GF-D8 (cell line): ENCODE measurements at regions not wholly inside any gene's neighbourhood (a gene's known extent, or its start where the extent isn't known, plus 50 kb on each side); places are given as distances from the start of the nearest gene placed in this dataset.

Experiments
- DNase-seq: peaks from one replicate; lab custom pipeline; 2025; lab: John Stamatoyannopoulos, UW

GRCh38 chr6:80457439-80457933 lies 351.0 kb downstream of the BCKDHB start:
- no peak for DNase-seq

DNA sequence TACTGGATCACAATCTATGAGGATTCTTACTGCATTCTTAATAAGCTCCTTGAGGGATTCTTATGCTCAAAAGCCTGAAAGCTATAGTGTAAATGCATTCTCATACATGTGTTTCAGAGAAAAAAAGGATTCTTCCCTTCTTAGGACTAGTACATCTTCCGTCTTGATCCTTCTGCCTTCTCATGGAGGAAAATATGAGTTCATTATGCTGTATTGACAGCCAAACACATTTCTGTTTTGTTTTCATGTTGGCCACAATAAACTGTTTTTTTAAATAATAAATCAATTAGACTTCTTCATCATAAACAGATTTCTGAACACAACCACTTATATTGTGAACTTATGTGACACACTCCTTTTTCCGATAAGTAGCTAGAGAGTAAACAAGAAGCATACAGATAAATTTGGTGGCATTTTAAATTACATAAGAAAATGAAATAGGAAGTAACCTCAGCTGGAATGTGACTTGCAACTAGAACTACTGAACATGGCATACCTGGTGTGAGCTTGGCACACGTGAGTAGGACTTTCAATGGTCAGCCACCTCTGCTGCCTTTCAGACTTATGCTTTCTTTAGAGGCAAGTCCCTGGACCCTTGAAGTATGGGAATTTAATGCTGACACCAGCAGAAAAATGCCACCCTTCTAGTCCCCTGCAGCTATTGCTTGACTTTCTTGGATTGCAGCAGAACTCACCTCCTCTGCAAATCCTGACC lies 350.4 kb downstream of the BCKDHB start:
- no peak for DNase-seq

DNA sequence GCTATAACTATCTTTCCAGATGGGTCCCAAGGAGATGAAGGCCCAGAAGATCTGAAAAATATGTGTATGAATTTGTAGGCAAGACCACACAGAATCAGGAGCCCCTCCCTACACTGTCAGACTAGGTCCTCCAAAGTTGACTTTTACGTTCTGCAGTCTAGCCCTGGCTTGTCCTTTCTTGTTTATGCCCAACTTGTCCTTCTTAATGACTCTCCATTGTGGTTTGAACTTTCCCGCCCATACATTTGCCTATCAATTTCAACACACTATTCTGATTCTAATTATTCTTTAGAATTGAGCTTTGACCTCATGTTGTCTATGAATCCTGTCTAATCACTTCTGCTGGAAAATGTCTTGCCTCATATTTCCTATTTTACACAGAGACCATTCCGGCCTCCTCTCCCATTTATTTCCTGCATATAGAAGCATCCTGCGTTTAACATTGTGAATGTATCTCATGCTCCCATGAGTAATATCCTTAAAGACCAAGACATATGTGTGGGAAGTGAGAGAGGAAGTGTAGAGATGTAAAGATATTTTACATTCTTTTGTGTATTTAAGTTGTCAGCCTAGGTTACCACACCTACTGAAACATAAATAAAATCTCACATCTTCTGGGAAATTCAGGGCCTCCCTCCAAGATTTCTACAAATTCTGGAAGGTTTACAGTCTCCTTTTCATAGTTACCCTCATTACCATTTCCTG lies 348.3 kb downstream of the BCKDHB start:
- DNase-seq: no peak

- DNase-seq: no peak
These were observed 347.7 kb downstream of the BCKDHB start for GRCh38 chr6:80454197-80454596.

GRCh38 chr6:80449726-80450125 lies 343.3 kb downstream of the BCKDHB start:
- no peak for DNase-seq

- DNase-seq: no peak
These were observed 340.1 kb downstream of the BCKDHB start for GRCh38 chr6:80446454-80447045.

- DNase-seq: no peak
These were observed 339.3 kb downstream of the BCKDHB start for GRCh38 chr6:80445751-80446150.

DNA sequence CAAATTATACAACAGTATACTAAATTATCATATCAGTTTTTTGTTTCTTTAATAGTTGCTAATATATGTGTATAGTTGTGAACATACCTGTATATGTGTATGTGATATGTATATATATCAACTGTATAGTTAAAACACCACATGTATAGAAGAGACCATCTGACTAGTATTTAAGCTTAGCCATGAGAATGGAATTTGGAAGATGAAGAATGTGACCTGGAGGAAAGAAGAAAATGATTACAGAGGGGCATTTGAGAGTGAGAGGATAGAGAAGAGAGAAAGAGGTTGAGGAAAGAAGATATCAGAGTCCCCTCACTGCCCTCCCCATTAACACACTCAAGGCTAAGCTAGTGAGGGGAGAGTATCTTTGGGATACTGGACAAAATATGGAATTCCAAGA lies 335.9 kb downstream of the BCKDHB start:
- no peak for DNase-seq

DNA sequence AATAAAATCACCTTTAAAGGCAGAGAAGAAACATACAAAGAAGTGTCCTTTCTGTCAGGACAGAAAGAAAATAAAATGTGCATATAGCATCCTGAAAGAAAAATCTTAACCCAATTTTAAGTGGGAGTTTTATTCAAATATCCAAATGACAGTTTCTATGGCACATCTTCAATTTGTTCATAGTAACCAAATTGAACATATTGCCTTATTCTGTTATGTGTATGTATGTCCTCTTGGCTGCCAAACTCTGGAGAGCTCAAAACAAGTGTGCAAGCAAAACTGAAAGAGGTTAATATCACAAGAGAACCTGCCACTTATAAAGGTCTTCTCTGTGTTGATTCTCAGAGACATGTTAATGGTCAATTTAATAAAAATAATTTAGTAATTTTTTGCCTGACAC lies 334.7 kb downstream of the BCKDHB start:
- no peak for DNase-seq

- DNase-seq: no peak
These were observed 334.1 kb downstream of the BCKDHB start for GRCh38 chr6:80440496-80441115.

- no peak for DNase-seq
These were observed 333.4 kb downstream of the BCKDHB start for GRCh38 chr6:80439721-80440470.

DNA sequence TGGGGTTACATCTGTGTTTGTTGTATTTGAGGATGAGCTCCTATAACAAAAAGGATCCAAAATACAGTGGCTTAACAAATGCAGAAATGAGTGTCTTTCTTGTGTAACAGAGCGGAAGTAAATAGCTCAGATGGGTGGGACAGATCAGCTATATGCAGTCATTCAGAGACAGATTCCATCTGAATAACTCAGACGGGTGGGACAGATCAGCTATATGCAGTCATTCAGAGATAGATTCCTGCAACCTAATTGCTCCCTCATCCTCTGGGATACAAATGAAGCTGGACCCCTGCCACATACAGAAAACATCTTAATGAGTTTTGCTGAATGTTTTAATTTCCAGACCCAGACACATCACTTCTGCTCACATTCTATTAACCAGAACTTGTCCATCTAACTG lies 332.3 kb downstream of the BCKDHB start:
- no peak for DNase-seq

- no peak for DNase-seq
These were observed 331.3 kb downstream of the BCKDHB start for GRCh38 chr6:80437801-80438200.

GRCh38 chr6:80437221-80437620 lies 330.8 kb downstream of the BCKDHB start:
- DNase-seq: no peak

- DNase-seq: no peak
These were observed 330.2 kb downstream of the BCKDHB start for GRCh38 chr6:80436663-80437062.

GRCh38 chr6:80435457-80435856 lies 329.0 kb downstream of the BCKDHB start:
- DNase-seq: no peak

DNA sequence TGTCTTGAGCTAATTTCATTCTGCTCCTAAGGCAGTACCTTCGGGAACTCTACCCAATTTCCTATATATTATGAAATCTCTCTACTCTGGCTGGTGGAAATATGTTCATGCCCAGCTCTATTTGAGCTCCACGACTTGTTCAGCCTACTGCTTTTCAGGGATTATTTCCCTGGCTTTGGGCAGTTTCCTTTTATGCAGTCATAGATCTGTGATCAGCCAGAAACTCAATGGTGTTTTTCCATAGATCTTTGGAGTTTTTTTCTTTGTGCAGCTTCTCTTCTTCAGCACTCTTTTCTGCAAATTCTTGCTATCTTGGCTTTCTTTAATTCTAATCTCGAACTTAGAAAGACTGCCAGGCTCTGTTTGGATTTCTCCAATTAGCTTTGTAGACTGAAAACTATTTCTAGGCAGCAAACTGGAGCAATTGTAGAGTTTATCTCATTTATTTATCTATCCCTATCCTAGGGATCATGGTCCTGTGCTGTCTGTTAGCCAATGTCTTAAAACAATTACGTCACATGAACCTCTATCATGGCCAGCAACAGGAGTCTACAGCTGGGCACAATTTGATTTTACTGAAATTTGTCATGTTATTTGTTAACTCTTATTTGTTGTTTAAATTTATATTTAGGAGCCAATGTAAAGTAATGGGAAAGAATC lies 328.4 kb downstream of the BCKDHB start:
- no peak for DNase-seq

- DNase-seq: no peak
These were observed 327.2 kb downstream of the BCKDHB start for GRCh38 chr6:80433673-80434025.

DNA sequence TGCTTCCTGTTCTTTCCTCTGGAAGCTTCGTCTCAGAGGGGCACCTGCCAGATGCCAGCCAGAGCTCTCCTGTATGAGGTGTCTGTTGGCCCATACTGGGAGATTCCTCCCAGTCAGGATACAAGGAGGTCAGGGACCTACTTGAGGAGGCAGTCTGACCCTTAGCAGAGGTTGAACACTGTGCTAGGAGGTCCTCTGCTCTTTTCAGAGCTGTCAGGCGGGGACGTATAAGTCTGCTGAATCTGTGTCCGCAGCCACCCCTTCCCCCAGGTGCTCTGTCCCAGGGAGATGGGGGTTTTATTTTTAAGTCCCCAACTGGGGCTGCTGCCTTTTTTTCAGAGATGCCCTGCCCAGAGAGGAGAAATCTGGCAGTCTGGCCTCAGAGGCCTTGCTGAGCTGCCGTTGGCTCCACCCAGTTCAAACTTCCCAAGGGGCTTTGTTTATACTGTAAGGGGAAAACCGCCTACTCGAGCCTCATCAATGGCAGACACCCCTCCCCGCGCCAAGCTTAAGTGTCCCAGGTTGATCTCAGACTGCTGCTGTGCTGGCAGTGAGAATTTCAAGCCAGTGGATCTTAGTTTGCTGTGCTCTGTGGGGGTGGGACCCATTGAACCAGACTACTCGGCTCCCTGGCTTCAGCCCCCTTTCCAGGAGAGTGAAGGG lies 326.7 kb downstream of the BCKDHB start:
- DNase-seq: no peak

GRCh38 chr6:80425089-80425823 lies 318.8 kb downstream of the BCKDHB start:
- no peak for DNase-seq
